Tibial nerve (tissue), 4 donors: ENCODE measurements at regions not wholly inside any gene's neighbourhood (a gene's known extent, or its start where the extent isn't known, plus 50 kb on each side); places are given as distances from the start of the nearest gene placed in this dataset.

Source experiments
- DNase-seq, 2 donors: peaks; one replicate each; pipeline ENCODE4 v3.0.0-alpha.2; 2019; ENCODE audit warnings: low spot score in 2 of 2
- H3K27ac ChIP-seq, 4 donors: fragments of 200-600 bp; sonication (generic) in 3 of 4; one replicate each; pipeline ENCODE4 v1.5.1; 2017 to 2019; ENCODE audit warnings: mild to moderate bottlenecking in 1 of 4
- H3K27me3 ChIP-seq, 2 donors: fragments of 200-600 bp; sonication (generic) in 1 of 2; one replicate each; pipeline versions ENCODE4 v1.5.1 to v1.6.0; 2017 to 2019
- H3K36me3 ChIP-seq, 3 donors: fragments of 200-600 bp; sonication (generic); one replicate each; pipeline ENCODE4 v1.5.1; 2018 to 2019
- H3K4me1 ChIP-seq, 4 donors: fragments of 200-600 bp; sonication (generic) in 3 of 4; one replicate each; pipeline ENCODE4 v1.5.1; 2017 to 2019
- H3K4me3 ChIP-seq, 4 donors: fragments of 200-600 bp; sonication (generic) in 3 of 4; one replicate each; pipeline ENCODE4 v1.5.1; 2017 to 2019; ENCODE audit warnings: mild to moderate bottlenecking in 1 of 4, moderate library complexity in 1 of 4
- H3K9me3 ChIP-seq, 4 donors: fragments of 200-600 bp; sonication (generic) in 3 of 4; one replicate each; pipeline ENCODE4 v1.5.1; 2017 to 2019
- EP300 ChIP-seq, 2 donors: sonication (generic); formaldehyde crosslinking; IDR thresholded peaks; one replicate each; pipeline ENCODE4 v1.6.1; 2017; ENCODE audit warnings: antibody characterized with exemption in 2 of 2, mild to moderate bottlenecking in 1 of 2
- POLR2A ChIP-seq, 2 donors: fragments of 450-650 bp; IDR thresholded peaks; one replicate each; pipeline ENCODE4 v1.6.1; 2017; ENCODE audit warnings: antibody characterized with exemption in 2 of 2, mild to moderate bottlenecking in 2 of 2, moderate library complexity in 2 of 2
- WGBS, 2 donors: methylation state at CpG; one replicate each; pipeline ENCODE4 v1.1.5; 2018; 5-methylcytosine and 5-hydroxymethylcytosine counted together
- TF ChIP-seq, protein P1 (sequence below), 5 experiments: fragments of 200-600 bp in 3 of 5; fragments of 450-650 bp in 2 of 5; sonication (generic) in 3 of 5; IDR thresholded peaks; one replicate each; pipeline ENCODE4 v1.5.1; 2016 to 2019; ENCODE audit warnings: antibody characterized with exemption in 5 of 5, mild to moderate bottlenecking in 3 of 5, moderate library complexity in 2 of 5

DNA sequence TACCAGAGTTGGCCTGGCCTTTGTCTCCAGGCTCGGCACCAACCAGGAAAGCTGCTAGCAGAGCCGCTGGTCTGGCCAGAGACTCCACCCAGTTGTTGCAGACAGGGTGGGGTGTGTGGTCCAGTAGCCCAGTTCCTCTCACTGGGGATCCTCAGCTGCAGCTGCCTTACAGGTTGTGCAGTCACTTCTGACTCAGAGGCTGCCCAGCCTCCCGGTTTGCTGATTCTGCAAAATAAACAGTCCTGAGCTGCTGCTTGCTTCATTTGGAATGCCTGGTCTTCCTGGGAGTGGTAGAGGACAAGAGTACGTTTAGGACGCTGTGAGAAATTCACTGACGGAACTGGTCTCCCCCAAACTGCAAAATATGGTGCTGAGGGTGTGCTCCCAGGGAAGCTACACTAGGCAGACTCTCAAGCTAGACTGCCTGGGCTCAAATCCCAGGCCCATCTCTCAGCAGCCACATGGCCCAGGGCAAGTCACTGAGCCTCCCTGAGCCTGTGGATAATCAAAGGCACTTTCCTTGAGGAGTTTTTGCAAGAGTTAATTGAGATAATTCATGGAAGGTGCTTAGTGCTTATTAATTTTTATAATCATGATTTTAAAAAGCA is 246.1 kb downstream of the TFAP2C start:
- Histone ChIP-seq H3K4me3 (no peak overlapping the region), H3K9me3 (peaks cover 0 to 13% (median 0%) of the 10 kb centered on the region in 4 donors), H3K36me3 (no peaks in the 10 kb centered on the region), H3K4me1 (no peaks in the 10 kb centered on the region), H3K27me3 (no peaks in the 10 kb centered on the region), H3K27ac (no peak overlapping the region)
- WGBS, 2 donors, result 43 to 44% methylated on average over 6 of the region's 6 CpGs
- DNase-seq, result no peak
- TF ChIP-seq, protein P1, sequence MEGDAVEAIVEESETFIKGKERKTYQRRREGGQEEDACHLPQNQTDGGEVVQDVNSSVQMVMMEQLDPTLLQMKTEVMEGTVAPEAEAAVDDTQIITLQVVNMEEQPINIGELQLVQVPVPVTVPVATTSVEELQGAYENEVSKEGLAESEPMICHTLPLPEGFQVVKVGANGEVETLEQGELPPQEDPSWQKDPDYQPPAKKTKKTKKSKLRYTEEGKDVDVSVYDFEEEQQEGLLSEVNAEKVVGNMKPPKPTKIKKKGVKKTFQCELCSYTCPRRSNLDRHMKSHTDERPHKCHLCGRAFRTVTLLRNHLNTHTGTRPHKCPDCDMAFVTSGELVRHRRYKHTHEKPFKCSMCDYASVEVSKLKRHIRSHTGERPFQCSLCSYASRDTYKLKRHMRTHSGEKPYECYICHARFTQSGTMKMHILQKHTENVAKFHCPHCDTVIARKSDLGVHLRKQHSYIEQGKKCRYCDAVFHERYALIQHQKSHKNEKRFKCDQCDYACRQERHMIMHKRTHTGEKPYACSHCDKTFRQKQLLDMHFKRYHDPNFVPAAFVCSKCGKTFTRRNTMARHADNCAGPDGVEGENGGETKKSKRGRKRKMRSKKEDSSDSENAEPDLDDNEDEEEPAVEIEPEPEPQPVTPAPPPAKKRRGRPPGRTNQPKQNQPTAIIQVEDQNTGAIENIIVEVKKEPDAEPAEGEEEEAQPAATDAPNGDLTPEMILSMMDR (IDR thresholded peaks at IDR 0.05), result no peak
- no peak for TF ChIP-seq EP300 (IDR thresholded peaks at IDR 0.05)
- no peak for TF ChIP-seq POLR2A (IDR thresholded peaks at IDR 0.05)

DNA sequence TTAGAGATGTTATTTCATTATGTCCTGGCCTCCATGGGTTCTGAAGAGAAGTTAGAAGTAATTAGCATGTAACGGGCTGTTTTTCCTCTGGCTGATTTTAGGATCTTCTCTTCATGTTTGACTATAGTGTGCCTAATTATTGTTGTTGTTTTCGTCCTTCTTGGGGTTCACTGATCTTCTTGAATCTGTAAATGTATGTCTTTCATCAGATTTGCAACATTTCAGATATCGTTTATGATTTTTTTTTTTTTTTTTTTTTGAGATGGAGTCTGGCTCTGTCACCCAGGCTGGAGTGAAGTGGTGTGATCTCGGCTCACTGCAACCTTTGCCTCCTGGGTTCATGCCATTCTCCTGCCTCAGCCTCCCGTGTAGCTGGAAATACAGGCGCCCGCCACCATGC is 246.7 kb downstream of the TFAP2C start:
- Histone ChIP-seq H3K4me3 (no peak overlapping the region), H3K36me3 (no peaks in the 10 kb centered on the region), H3K9me3 (peaks cover 0 to 13% (median 0%) of the 10 kb centered on the region in 4 donors), H3K4me1 (no peaks in the 10 kb centered on the region), H3K27ac (no peak overlapping the region), H3K27me3 (no peaks in the 10 kb centered on the region)
- TF ChIP-seq EP300 (IDR thresholded peaks at IDR 0.05), result no peak
- WGBS, 2 donors, result 89 to 91% methylated on average over 7 of the region's 7 CpGs
- no peak for DNase-seq

DNA sequence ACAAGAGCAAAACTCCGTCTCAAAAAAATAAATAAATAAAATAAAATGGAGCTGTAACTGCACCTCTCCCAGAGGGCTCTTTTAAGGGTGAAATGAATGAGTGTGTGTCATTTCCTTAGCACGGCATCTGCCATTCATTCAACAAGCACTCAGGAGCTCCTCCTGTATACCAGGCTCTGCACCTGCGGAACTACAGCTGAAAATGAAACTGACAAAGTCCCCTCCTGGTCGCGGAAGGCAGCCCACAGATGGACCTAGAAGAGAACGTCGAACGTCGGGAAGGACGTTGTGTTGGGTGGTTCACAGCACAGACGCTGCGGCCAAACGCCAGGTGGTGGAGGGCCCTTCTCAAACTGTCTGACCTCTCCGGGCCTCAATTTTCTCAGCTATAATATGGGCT is 256.4 kb downstream of the TFAP2C start:
- H3K9me3 ChIP-seq, result no peaks in the 10 kb centered on the region
- DNase-seq, result no peak
- no peaks in the 10 kb centered on the region for H3K36me3 ChIP-seq
- H3K4me1 ChIP-seq, result no peaks in the 10 kb centered on the region
- no peak overlapping the region for H3K27ac ChIP-seq
- H3K4me3 ChIP-seq, result no peak overlapping the region
- TF ChIP-seq EP300 (IDR thresholded peaks at IDR 0.05) (no peak), POLR2A (IDR thresholded peaks at IDR 0.05) (no peak)
- TF ChIP-seq, protein P1 (IDR thresholded peaks at IDR 0.05), result no peak
- WGBS, 2 donors, result 74 to 94% methylated on average over 14 of the region's 14 CpGs
- no peaks in the 10 kb centered on the region for H3K27me3 ChIP-seq

DNA sequence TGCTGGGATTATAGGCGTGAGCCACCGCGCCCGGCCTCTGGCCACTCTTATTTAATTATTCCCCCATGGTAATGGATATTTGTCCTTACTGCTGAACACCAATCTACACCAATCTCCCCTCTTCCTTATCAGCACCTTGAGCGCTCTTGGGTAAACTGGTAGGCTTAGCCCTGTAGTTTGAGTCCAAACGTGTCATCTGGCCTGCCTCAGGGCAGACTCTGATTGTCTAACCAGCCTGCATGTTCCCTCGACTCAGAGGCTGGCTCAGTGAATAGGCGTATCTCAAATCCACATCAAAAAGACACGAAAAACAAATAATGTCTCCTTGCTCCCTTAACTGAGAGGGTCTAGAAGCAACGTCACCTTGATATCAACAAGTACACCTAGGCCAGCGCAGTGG is 260.9 kb downstream of the TFAP2C start:
- Histone ChIP-seq H3K27me3 (no peaks in the 10 kb centered on the region), H3K4me1 (no peaks in the 10 kb centered on the region), H3K36me3 (no peaks in the 10 kb centered on the region), H3K27ac (no peak overlapping the region), H3K9me3 (no peaks in the 10 kb centered on the region), H3K4me3 (no peak overlapping the region)
- WGBS, 2 donors, result 79 to 82% methylated on average over 11 of the region's 11 CpGs
- DNase-seq, result no peak
- TF ChIP-seq POLR2A (IDR thresholded peaks at IDR 0.05) (no peak), EP300 (IDR thresholded peaks at IDR 0.05) (no peak)
- TF ChIP-seq, protein P1 (IDR thresholded peaks at IDR 0.05), result no peak

DNA sequence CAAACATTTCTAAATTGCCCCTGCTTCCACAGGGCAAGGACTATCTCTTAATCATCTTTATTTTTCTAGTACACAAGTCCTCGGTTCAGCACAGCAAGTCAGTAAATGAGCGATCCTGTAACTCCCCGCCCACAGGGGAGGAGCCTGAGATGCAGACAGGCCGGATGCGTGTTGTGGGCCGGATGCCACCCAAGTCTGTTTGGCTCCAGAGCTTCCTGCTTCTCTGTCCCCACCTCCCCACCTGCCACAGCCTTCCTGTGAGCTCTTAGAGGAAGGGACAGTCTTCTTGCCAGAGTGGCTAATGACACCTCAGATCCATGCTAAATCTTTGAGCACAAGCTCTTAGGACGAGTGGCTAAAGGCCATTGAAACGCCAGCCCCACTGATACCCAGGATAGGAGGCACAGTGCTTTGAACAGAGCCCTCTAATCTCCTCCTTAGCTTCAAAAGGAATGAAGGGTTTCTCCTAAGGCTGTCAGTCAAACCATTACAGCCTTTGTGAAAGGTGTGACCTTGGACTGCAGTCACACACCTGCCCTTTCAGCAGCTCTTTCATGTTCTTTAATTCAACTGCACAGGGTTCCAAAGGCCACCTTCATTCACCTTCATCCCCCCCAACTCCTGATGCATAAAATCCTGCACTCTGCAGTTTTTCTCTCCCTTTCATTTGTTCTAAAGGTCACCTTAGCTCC is 264.3 kb downstream of the TFAP2C start:
- H3K4me3 ChIP-seq, result no peak overlapping the region
- no peak for DNase-seq
- H3K36me3 ChIP-seq, result no peaks in the 10 kb centered on the region
- H3K27ac ChIP-seq, result no peak overlapping the region
- H3K4me1 ChIP-seq, result no peaks in the 10 kb centered on the region
- H3K9me3 ChIP-seq, result no peaks in the 10 kb centered on the region
- TF ChIP-seq EP300 (IDR thresholded peaks at IDR 0.05) (no peak), POLR2A (IDR thresholded peaks at IDR 0.05) (no peak)
- TF ChIP-seq, protein P1 (IDR thresholded peaks at IDR 0.05), result no peak
- WGBS, 2 donors, result 41 to 50% methylated on average over 8 of the region's 8 CpGs
- H3K27me3 ChIP-seq, result no peaks in the 10 kb centered on the region
